GM12872 (cell line): ENCODE measurements at regions not wholly inside any gene's neighbourhood (a gene's known extent, or its start where the extent isn't known, plus 50 kb on each side); places are given as distances from the start of the nearest gene placed in this dataset.

ENCODE experiments used
- CTCF ChIP-seq: IDR thresholded peaks from 3 replicates; pipeline ENCODE4 v1.5.1; 2011; ENCODE audit warnings: low read depth, mild to moderate bottlenecking, low read length, moderate library complexity; ENCODE audit not compliant: insufficient read depth

DNA sequence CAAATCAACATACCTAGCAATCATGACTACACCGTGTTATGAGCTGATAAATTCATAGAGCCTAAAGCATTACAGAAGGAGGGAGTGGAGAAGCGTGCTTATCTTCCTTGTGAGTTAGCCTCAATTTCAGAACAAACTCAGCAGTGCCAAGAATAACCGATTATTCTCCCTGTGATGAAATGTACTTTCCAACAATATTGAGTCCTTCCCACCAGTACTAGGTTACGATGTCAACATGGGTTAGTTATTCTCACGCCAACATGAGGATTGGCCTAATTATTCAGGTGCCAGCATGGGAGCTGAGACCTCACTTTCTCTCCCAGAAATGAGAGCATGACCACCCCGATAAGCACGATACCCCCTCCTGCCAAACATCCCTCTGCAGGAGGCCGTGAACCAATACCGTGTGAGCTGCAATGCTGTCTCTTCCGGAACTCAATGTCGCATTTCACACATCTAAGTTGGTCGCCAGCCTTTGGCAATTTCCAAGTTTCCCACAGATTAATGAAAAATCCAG, 193.7 kb downstream of the ENC1 start:
- no peak for TF ChIP-seq CTCF

- no peak for TF ChIP-seq CTCF
Measured at GRCh38 chr5:74442466-74442865, 198.1 kb downstream of the ENC1 start.

GRCh38 chr5:74441616-74442015, 198.9 kb downstream of the ENC1 start:
- TF ChIP-seq CTCF: no peak

DNA sequence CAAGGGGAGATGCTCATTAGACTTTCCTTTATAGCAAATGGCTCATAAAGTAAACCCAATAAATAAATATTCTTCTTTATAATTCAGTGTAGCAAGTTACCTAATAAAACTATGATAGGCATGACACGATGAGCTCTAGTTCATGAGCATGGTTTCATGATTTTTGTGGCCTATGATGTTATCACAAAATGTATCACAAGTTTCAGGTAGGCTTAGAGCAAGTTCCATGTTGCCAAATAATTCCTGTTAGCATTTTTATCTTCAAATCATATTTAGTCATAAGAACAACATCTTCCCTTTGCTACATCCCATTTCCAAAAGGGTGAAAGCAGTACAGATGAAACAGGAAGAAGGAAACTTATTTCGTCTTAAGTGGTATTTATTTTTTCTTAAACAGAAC, 200.2 kb downstream of the ENC1 start:
- TF ChIP-seq CTCF: no peak

DNA sequence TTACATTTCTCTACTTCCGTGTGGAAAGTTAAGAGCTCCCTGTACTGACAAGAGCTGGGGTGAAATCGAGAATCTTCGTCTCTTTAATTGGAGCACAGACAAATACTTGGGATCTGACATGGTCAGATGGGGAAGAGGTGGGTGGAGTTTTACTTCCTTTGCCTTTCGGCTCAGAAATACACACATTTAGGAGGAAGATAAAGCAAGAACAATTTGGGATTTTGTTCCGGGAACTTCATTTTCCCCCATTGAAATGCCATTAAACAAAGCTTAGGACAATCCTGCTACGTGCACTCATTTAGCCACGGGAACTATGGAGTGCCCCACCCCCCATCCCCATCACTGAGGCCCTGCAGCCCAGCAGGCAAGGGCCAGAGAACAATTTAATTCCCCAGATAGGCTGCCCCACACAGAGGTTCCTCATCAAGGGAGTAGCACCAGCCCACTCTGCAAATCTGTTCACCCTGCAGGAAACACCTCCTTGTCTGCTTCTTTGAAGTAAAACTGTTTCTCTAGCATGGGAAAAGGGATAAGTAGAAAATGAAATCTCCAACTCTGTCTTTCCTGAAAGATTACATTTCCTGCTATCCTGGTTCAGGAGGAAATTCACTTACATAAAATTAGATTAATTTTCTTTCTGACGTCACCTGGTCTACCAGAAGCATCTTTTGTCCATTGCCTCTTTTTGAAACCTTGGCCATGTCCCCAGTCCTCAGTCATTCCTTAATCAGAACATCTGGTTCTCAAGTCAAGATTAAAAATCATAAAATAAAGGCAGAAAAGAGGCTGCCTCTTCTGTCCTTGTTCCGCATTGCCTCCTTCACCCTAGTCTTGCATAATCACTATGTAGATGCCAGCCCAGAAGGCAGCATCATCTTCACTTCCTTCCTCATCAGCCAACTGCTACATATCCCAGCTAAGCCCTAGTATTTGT, 206.4 kb downstream of the ENC1 start:
- TF ChIP-seq CTCF: no peak

GRCh38 chr5:74433255-74433895, 207.2 kb downstream of the ENC1 start:
- no peak for TF ChIP-seq CTCF

DNA sequence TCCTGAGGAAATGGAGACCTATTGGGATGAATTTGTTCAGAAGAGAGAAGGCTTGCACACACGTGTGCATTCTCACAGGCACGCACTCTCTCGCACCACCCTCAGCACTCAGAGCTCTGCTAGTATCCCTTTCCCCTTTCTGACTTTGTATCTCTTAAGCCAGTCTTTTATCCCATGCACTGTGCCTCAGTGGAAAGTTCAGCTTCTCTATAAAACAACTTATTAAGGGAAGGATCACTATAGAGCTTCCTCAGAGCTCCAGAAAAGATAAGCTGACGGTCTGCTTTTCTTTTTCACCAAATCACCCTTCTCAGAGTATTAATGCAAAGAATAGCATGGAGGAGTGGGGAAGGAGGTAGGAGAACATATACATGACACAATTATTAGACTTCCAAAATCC, 207.8 kb downstream of the ENC1 start:
- no peak for TF ChIP-seq CTCF
